ENCODE measurements at regions not wholly inside any gene's neighbourhood (a gene's known extent, or its start where the extent isn't known, plus 50 kb on each side); places are given as distances from the start of the nearest gene placed in this dataset.

GRCh38 chr4:38230821-38231563 is 270.8 kb downstream of the PTTG2 start:
- no peak for DNase-seq (ENCODE audit: low spot score)

- DNase-seq (ENCODE audit: low spot score), result no peak
These were observed 271.4 kb downstream of the PTTG2 start for GRCh38 chr4:38231626-38232025.

- no peak for DNase-seq (ENCODE audit: low spot score)
These were observed 272.5 kb downstream of the PTTG2 start for GRCh38 chr4:38232741-38233140.

GRCh38 chr4:38233727-38234480 is 273.7 kb downstream of the PTTG2 start:
- no peak for DNase-seq (ENCODE audit: low spot score)

- DNase-seq (ENCODE audit: low spot score), result no peak
These were observed 275.2 kb downstream of the PTTG2 start for GRCh38 chr4:38235354-38235753.

GRCh38 chr4:38236003-38236402 is 275.8 kb downstream of the PTTG2 start:
- no peak for DNase-seq (ENCODE audit: low spot score)

- DNase-seq (ENCODE audit: low spot score), result no peak
These were observed 276.3 kb downstream of the PTTG2 start for GRCh38 chr4:38236503-38236902.

GRCh38 chr4:38237139-38237538 is 276.9 kb downstream of the PTTG2 start:
- DNase-seq (ENCODE audit: low spot score), result no peak

- no peak for DNase-seq (ENCODE audit: low spot score)
These were observed 281.3 kb downstream of the PTTG2 start for GRCh38 chr4:38241541-38241940.

GRCh38 chr4:38242101-38242500 is 281.9 kb downstream of the PTTG2 start:
- no peak for DNase-seq (ENCODE audit: low spot score)

GRCh38 chr4:38242822-38243387 is 282.7 kb downstream of the PTTG2 start:
- DNase-seq (ENCODE audit: low spot score), result no peak

GRCh38 chr4:38243388-38244053 is 283.3 kb downstream of the PTTG2 start:
- DNase-seq (ENCODE audit: low spot score), result no peak

- no peak for DNase-seq (ENCODE audit: low spot score)
These were observed 294.6 kb downstream of the PTTG2 start for GRCh38 chr4:38254825-38255224.

GRCh38 chr4:38255572-38255971 is 295.4 kb downstream of the PTTG2 start:
- no peak for DNase-seq (ENCODE audit: low spot score)

- DNase-seq (ENCODE audit: low spot score), result no peak
These were observed 306.4 kb downstream of the PTTG2 start for GRCh38 chr4:38266616-38267015.

GRCh38 chr4:38268108-38268820 is 308.1 kb downstream of the PTTG2 start:
- no peak for DNase-seq (ENCODE audit: low spot score)

GRCh38 chr4:38268837-38269236 is 308.6 kb downstream of the PTTG2 start:
- no peak for DNase-seq (ENCODE audit: low spot score)

- DNase-seq (ENCODE audit: low spot score), result no peak
These were observed 313.2 kb downstream of the PTTG2 start for GRCh38 chr4:38273407-38273806.

- DNase-seq (ENCODE audit: low spot score), result no peak
These were observed 315.3 kb downstream of the PTTG2 start for GRCh38 chr4:38275331-38276100.

GRCh38 chr4:38278255-38278654 is 318.1 kb downstream of the PTTG2 start:
- no peak for DNase-seq (ENCODE audit: low spot score)

- DNase-seq (ENCODE audit: low spot score), result no peak
These were observed 318.9 kb downstream of the PTTG2 start for GRCh38 chr4:38279077-38279476.

All from germinal center (tissue), 1 donor.